Panc1 (cell line): ENCODE measurements at regions not wholly inside any gene's neighbourhood (a gene's known extent, or its start where the extent isn't known, plus 50 kb on each side); places are given as distances from the start of the nearest gene placed in this dataset.

Experiments
- ATAC-seq: fragments of 200-7000 bp; cut with Tn5 transposase; 2 replicates; pipeline ENCODE4 v1.9.1; 2020; ENCODE audit warnings: mild to moderate bottlenecking, moderate library complexity
- BruUV-seq: library from RNA; stranded (reverse); fragments of 400-500 nt; replicated peaks from 2 replicates; lab custom pipeline; 2021; lab: Mats Ljungman, UMichigan
- CTCF ChIA-PET: fragments of 300-600 bp; sonication (Branson Sonifier 250); formaldehyde crosslinking; loops from one replicate; lab custom pipeline; 2022; ENCODE audit warnings: antibody characterized with exemption; lab: Charles Lee
- POLR2A ChIA-PET: fragments of 300-600 bp; sonication (Branson Sonifier 250); formaldehyde crosslinking; loops from one replicate; lab custom pipeline; 2022; ENCODE audit warnings: antibody characterized with exemption; lab: Charles Lee
- DNase-seq: peaks from one replicate; pipeline ENCODE4 v3.0.0-alpha.2; 2010; ENCODE audit warnings: low read depth, low spot score
- H3K27ac ChIP-seq: 2 replicates; pipeline ENCODE4 v1.5.1; 2011; ENCODE audit warnings: mild to moderate bottlenecking, low read length, inconsistent platforms
- H3K27me3 ChIP-seq: fragments of 200-500 bp; sonication (Bioruptor generic); 2 replicates; pipeline ENCODE4 v1.6.0; 2014; ENCODE audit warnings: low read length, inconsistent platforms; ENCODE audit not compliant: control insufficient read depth, insufficient read depth
- H3K36me3 ChIP-seq: fragments of 200-500 bp; sonication (Bioruptor generic); 2 replicates; pipeline ENCODE4 v1.5.1; 2014; ENCODE audit warnings: inconsistent platforms, mild to moderate bottlenecking, low read length, moderate library complexity; ENCODE audit not compliant: control insufficient read depth, insufficient read depth
- H3K4me1 ChIP-seq: 2 replicates; pipeline ENCODE4 v1.5.1; 2011; ENCODE audit warnings: inconsistent platforms, mild to moderate bottlenecking, low read length, moderate library complexity; ENCODE audit not compliant: control insufficient read depth, insufficient read depth
- H3K4me3 ChIP-seq, 2 experiments: 2 replicates each; pipeline ENCODE4 v1.5.1; 2011 to 2012; ENCODE audit warnings: low read depth in 2 of 2, low read length in 2 of 2, mild to moderate bottlenecking in 2 of 2, inconsistent platforms in 1 of 2, moderate library complexity in 1 of 2
- H3K9me3 ChIP-seq: fragments of 200-500 bp; sonication (Bioruptor generic); 2 replicates; pipeline ENCODE4 v1.5.1; 2014; ENCODE audit warnings: low read depth, mild to moderate bottlenecking, inconsistent platforms, low read length, moderate library complexity; ENCODE audit not compliant: control insufficient read depth, insufficient read depth
- CTCF ChIP-seq: fragments of 450-650 bp; IDR thresholded peaks from 2 replicates; pipeline ENCODE4 v1.5.1; 2017; ENCODE audit warnings: mild to moderate bottlenecking
- POLR2AphosphoS5 ChIP-seq: IDR thresholded peaks from 2 replicates; pipeline ENCODE4 v1.6.1; 2012; ENCODE audit warnings: mild to moderate bottlenecking, low read depth, low read length, moderate library complexity
- REST ChIP-seq, 2 experiments: IDR thresholded peaks; 2 replicates each; pipeline ENCODE4 v1.6.1; 2011 to 2012; ENCODE audit warnings: low read depth in 2 of 2, control low read depth in 1 of 2, low read length in 1 of 2, mild to moderate bottlenecking in 1 of 2, moderate library complexity in 1 of 2; ENCODE audit not compliant: insufficient read depth in 1 of 2
- SIN3A ChIP-seq: IDR thresholded peaks from 2 replicates; pipeline ENCODE4 v1.6.1; 2012; ENCODE audit warnings: low read depth, mild to moderate bottlenecking, low read length, moderate library complexity, borderline replicate concordance; ENCODE audit not compliant: insufficient read depth
- TCF7L2 ChIP-seq: IDR thresholded peaks from 2 replicates; pipeline ENCODE4 v1.6.1; 2011; ENCODE audit warnings: mild to moderate bottlenecking, low read depth, low read length, inconsistent platforms
- in situ Hi-C: cut with HindIII; loops from 2 replicates; pipeline ENCODE4 v1.10.0; 2016; ENCODE audit warnings: low sequenced_read_pairs, low pct_unique_long_range_greater_than_20kb
- intact Hi-C: fragments of 100-400 bp; cut with micrococcal nuclease; formaldehyde crosslinking; loops from one replicate; pipeline ENCODE4 v1.10.0; 2022; ENCODE audit not compliant: unreplicated experiment

- ATAC-seq (no peak), DNase-seq (no peak)
- Histone ChIP-seq H3K27me3 (peaks cover 12% of the 10 kb centered on the region; the same call in 1 of the 2 replicates), H3K4me3 (no peak overlapping the region), H3K27ac (no peak overlapping the region), H3K9me3 (0 out of 2 replicates have a peak, but pooled peaks cover 6% of the 10 kb centered on the region), H3K36me3 (no peaks in the 10 kb centered on the region), H3K4me1 (no peaks in the 10 kb centered on the region)
- no peak for TF ChIP-seq TCF7L2
- no peak for TF ChIP-seq POLR2AphosphoS5
- TF ChIP-seq REST (IDR thresholded peaks at IDR 0.05; ENCODE audit: insufficient read depth in 1 of 2, low read depth in 2 of 2, low read length in 1 of 2): no peak
- TF ChIP-seq CTCF: no peak
- no peak for TF ChIP-seq SIN3A
- intact Hi-C loops: no loop called here
- ChIA-PET POLR2A (interaction anchor here (0.7 kb wide), 1 partner anchor 264 kb away, joined by 3 read pairs; no protein-coding TSS in a partner anchor), CTCF (interaction anchor here (0.6 kb wide), 1 partner anchor 460 kb away, joined by 9 read pairs; no protein-coding TSS in a partner anchor)
- in situ Hi-C loops: no loop called here
- no TSS peak for BruUV-seq
Observed at GRCh38 chr10:78375854-78376785, 342.5 kb downstream of the RPS24 start.

- Histone ChIP-seq H3K27ac (no peak overlapping the region), H3K4me1 (no peaks in the 10 kb centered on the region), H3K9me3 (0 out of 2 replicates have a peak, but pooled peaks cover 6% of the 10 kb centered on the region), H3K4me3 (no peak overlapping the region), H3K36me3 (no peaks in the 10 kb centered on the region), H3K27me3 (peaks cover 6% of the 10 kb centered on the region)
- BruUV-seq: no TSS peak
- TF ChIP-seq REST (IDR thresholded peaks at IDR 0.05; ENCODE audit: insufficient read depth in 1 of 2, low read depth in 2 of 2, low read length in 1 of 2) (no peak), CTCF (no peak)
- DNase-seq: no peak
- in situ Hi-C loops: no loop called here
- ATAC-seq: no peak
- intact Hi-C loops: no loop called here
- ChIA-PET CTCF (no interaction called here), POLR2A (no interaction called here)
Observed at GRCh38 chr10:78377356-78377755, 343.7 kb downstream of the RPS24 start.
